IPS-15b (cell line): ENCODE measurements at regions not wholly inside any gene's neighbourhood (a gene's known extent, or its start where the extent isn't known, plus 50 kb on each side); places are given as distances from the start of the nearest gene placed in this dataset.
"Not testable (repeated sequence)": the region's sequence is repeated elsewhere in the genome, so short reads cannot be mapped to it uniquely, and the experiment has no call there.

ENCODE experiments used
- H3K27me3 ChIP-seq: one replicate; pipeline ENCODE4 v1.6.1; 2013; ENCODE audit warnings: low read length; ENCODE audit not compliant: control insufficient read depth, insufficient read depth
- H3K36me3 ChIP-seq: one replicate; pipeline ENCODE4 v1.6.1; 2013; ENCODE audit warnings: low read length; ENCODE audit not compliant: control insufficient read depth, insufficient read depth
- H3K4me1 ChIP-seq: one replicate; pipeline ENCODE4 v1.6.1; 2013; ENCODE audit warnings: mild to moderate bottlenecking, low read length; ENCODE audit not compliant: control insufficient read depth, insufficient read depth
- H3K4me3 ChIP-seq: one replicate; pipeline ENCODE4 v1.5.1; 2013; ENCODE audit warnings: low read depth, low read length
- H3K9ac ChIP-seq: one replicate; pipeline ENCODE4 v1.6.1; 2013; ENCODE audit warnings: low read depth, mild to moderate bottlenecking, low read length
- H3K9me3 ChIP-seq: one replicate; pipeline ENCODE4 v1.6.1; 2013; ENCODE audit warnings: mild to moderate bottlenecking, low read length; ENCODE audit not compliant: control insufficient read depth, insufficient read depth

- H3K36me3 ChIP-seq = no peaks in the 10 kb centered on the region
- no peaks in the 10 kb centered on the region for H3K4me1 ChIP-seq
These were observed 1578.8 kb downstream of the OLFM4 start for GRCh38 chr13:54607421-54607820.

GRCh38 chr13:54611390-54611789 is 1582.8 kb downstream of the OLFM4 start:
- no peaks in the 10 kb centered on the region for H3K4me1 ChIP-seq
- H3K27me3 ChIP-seq = no peaks in the 10 kb centered on the region
- H3K4me3 ChIP-seq = no peak overlapping the region
- H3K9me3 ChIP-seq = no peaks in the 10 kb centered on the region
- H3K36me3 ChIP-seq = no peaks in the 10 kb centered on the region
- no peak overlapping the region for H3K9ac ChIP-seq

More at GRCh38 chr13:54607421-54607820, 1578.8 kb downstream of the OLFM4 start:
- H3K4me3 ChIP-seq = no peak overlapping the region
- no peaks in the 10 kb centered on the region for H3K9me3 ChIP-seq
- no peaks in the 10 kb centered on the region for H3K27me3 ChIP-seq
- H3K9ac ChIP-seq = no peak overlapping the region

GRCh38 chr13:54614726-54615125 is 1586.1 kb downstream of the OLFM4 start:
- Histone ChIP-seq H3K27me3 (no peaks in the 10 kb centered on the region), H3K4me1 (no peaks in the 10 kb centered on the region), H3K9me3 (no peaks in the 10 kb centered on the region), H3K36me3 (no peaks in the 10 kb centered on the region), H3K9ac (no peak overlapping the region), H3K4me3 (no peak overlapping the region)

- H3K27me3 ChIP-seq, H3K9me3 ChIP-seq: not testable (repeated sequence)
These were observed 1597.9 kb downstream of the OLFM4 start for GRCh38 chr13:54626504-54626903.

GRCh38 chr13:54627646-54628372 is 1599.2 kb downstream of the OLFM4 start:
- no peaks in the 10 kb centered on the region for H3K36me3 ChIP-seq
- no peaks in the 10 kb centered on the region for H3K9me3 ChIP-seq
- H3K4me3 ChIP-seq = no peak overlapping the region
- H3K4me1 ChIP-seq = peaks cover 4% of the 10 kb centered on the region
- H3K9ac ChIP-seq = no peak overlapping the region
- no peaks in the 10 kb centered on the region for H3K27me3 ChIP-seq

More at GRCh38 chr13:54626504-54626903, 1597.9 kb downstream of the OLFM4 start:
- not testable (repeated sequence) for H3K9ac ChIP-seq, H3K4me3 ChIP-seq, H3K4me1 ChIP-seq, H3K36me3 ChIP-seq

GRCh38 chr13:54628383-54628782 is 1599.8 kb downstream of the OLFM4 start:
- no peaks in the 10 kb centered on the region for H3K36me3 ChIP-seq
- H3K9ac ChIP-seq = no peak overlapping the region
- H3K4me3 ChIP-seq = no peak overlapping the region
- no peaks in the 10 kb centered on the region for H3K9me3 ChIP-seq
- peaks cover 4% of the 10 kb centered on the region for H3K4me1 ChIP-seq
- no peaks in the 10 kb centered on the region for H3K27me3 ChIP-seq

- Histone ChIP-seq H3K4me3 (no peak overlapping the region), H3K27me3 (no peaks in the 10 kb centered on the region), H3K9ac (no peak overlapping the region), H3K4me1 (peaks cover under 1% of the 10 kb centered on the region), H3K9me3 (no peaks in the 10 kb centered on the region), H3K36me3 (no peaks in the 10 kb centered on the region)
These were observed 1604.8 kb downstream of the OLFM4 start for GRCh38 chr13:54633456-54633855.

GRCh38 chr13:54636231-54636630 is 1607.6 kb downstream of the OLFM4 start:
- peaks cover 9% of the 10 kb centered on the region for H3K4me1 ChIP-seq
- no peak overlapping the region for H3K4me3 ChIP-seq

GRCh38 chr13:54637366-54637765 is 1608.8 kb downstream of the OLFM4 start:
- Histone ChIP-seq H3K4me1 (peaks cover 9% of the 10 kb centered on the region), H3K4me3 (no peak overlapping the region), H3K36me3 (no peaks in the 10 kb centered on the region), H3K27me3 (no peaks in the 10 kb centered on the region), H3K9me3 (no peaks in the 10 kb centered on the region), H3K9ac (no peak overlapping the region)

More at GRCh38 chr13:54636231-54636630, 1607.6 kb downstream of the OLFM4 start:
- Histone ChIP-seq H3K9ac (no peak overlapping the region), H3K9me3 (no peaks in the 10 kb centered on the region), H3K36me3 (no peaks in the 10 kb centered on the region), H3K27me3 (no peaks in the 10 kb centered on the region)

GRCh38 chr13:54640719-54641118 is 1612.1 kb downstream of the OLFM4 start:
- Histone ChIP-seq H3K9me3 (no peaks in the 10 kb centered on the region), H3K27me3 (no peaks in the 10 kb centered on the region), H3K4me1 (peaks cover 9% of the 10 kb centered on the region)

GRCh38 chr13:54643863-54644262 is 1615.2 kb downstream of the OLFM4 start:
- Histone ChIP-seq H3K9ac (no peak overlapping the region), H3K9me3 (no peaks in the 10 kb centered on the region), H3K36me3 (no peaks in the 10 kb centered on the region), H3K27me3 (no peaks in the 10 kb centered on the region), H3K4me1 (peaks cover 5% of the 10 kb centered on the region), H3K4me3 (no peak overlapping the region)

More at GRCh38 chr13:54640719-54641118, 1612.1 kb downstream of the OLFM4 start:
- Histone ChIP-seq H3K4me3 (no peak overlapping the region), H3K36me3 (no peaks in the 10 kb centered on the region), H3K9ac (peak overlapping the region; percentile 27)

- Histone ChIP-seq H3K4me1 (peaks cover 3% of the 10 kb centered on the region), H3K9ac (no peak overlapping the region), H3K36me3 (no peaks in the 10 kb centered on the region), H3K4me3 (no peak overlapping the region), H3K9me3 (no peaks in the 10 kb centered on the region), H3K27me3 (no peaks in the 10 kb centered on the region)
These were observed 1618.7 kb downstream of the OLFM4 start for GRCh38 chr13:54647275-54647674.
